CD4-positive, alpha-beta T cell (primary cell): ENCODE measurements at regions not wholly inside any gene's neighbourhood (a gene's known extent, or its start where the extent isn't known, plus 50 kb on each side); places are given as distances from the start of the nearest gene placed in this dataset.
"Not testable (repeated sequence)": the region's sequence is repeated elsewhere in the genome, so short reads cannot be mapped to it uniquely, and the experiment has no call there.

Experiments used
- ATAC-seq: fragments of 200-7000 bp; cut with Tn5 transposase; one replicate; pipeline ENCODE4 v1.10.0; 2022; ENCODE audit warnings: mild to moderate bottlenecking; ENCODE audit not compliant: poor library complexity
- CTCF ChIA-PET: fragments of 350-600 bp; sonication (Branson Sonifier 250); formaldehyde crosslinking; loops from one replicate; lab custom pipeline; 2021; ENCODE audit warnings: antibody characterized with exemption, inconsistent platforms; lab: Charles Lee
- POLR2A ChIA-PET: fragments of 350-600 bp; sonication (Branson Sonifier 250); formaldehyde crosslinking; loops from one replicate; lab custom pipeline; 2021; ENCODE audit warnings: antibody characterized with exemption, inconsistent platforms; lab: Charles Lee
- DNase-seq, 14 experiments: peaks; one replicate each; pipeline ENCODE4 v3.0.0-alpha.2; 2013 to 2020; ENCODE audit warnings: mixed read lengths in 2 of 14
- H3K27ac ChIP-seq, 2 donors: one replicate each; pipeline versions ENCODE4 v1.5.1 to v1.7.0; 2013; ENCODE audit warnings: low read length in 2 of 2, low read depth in 1 of 2, mild to moderate bottlenecking in 1 of 2
- H3K27me3 ChIP-seq, 2 experiments: 1 replicate in 1 of 2; 2 replicates in 1 of 2; pipeline versions ENCODE4 v1.6.1 to v1.7.0; 2013; ENCODE audit warnings: low read length in 2 of 2, control low read depth in 1 of 2, mild to moderate bottlenecking in 1 of 2, moderate library complexity in 1 of 2; ENCODE audit not compliant: insufficient read depth in 2 of 2, control insufficient read depth in 1 of 2
- H3K36me3 ChIP-seq: one replicate; pipeline ENCODE4 v1.6.1; 2013; ENCODE audit warnings: low read length, control low read depth; ENCODE audit not compliant: insufficient read depth
- H3K4me1 ChIP-seq: one replicate; pipeline ENCODE4 v1.6.1; 2013; ENCODE audit warnings: low read length, control low read depth; ENCODE audit not compliant: insufficient read depth
- H3K4me3 ChIP-seq: one replicate; pipeline ENCODE4 v1.5.1; 2013; ENCODE audit warnings: mild to moderate bottlenecking, low read length, moderate library complexity
- H3K9me3 ChIP-seq, 2 experiments: 1 replicate in 1 of 2; 2 replicates in 1 of 2; pipeline versions ENCODE4 v1.6.1 to v1.7.0; 2013; ENCODE audit warnings: low read length in 2 of 2, mild to moderate bottlenecking in 2 of 2, control low read depth in 1 of 2, moderate library complexity in 1 of 2; ENCODE audit not compliant: control insufficient read depth in 1 of 2, insufficient read depth in 1 of 2
- H3K27ac Mint-ChIP-seq: one replicate; pipeline ENCODE4 v1.8.0; 2020; ENCODE audit warnings: mixed read lengths
- H3K27me3 Mint-ChIP-seq: one replicate; pipeline ENCODE4 v1.8.0; 2021; ENCODE audit warnings: mixed read lengths
- H3K36me3 Mint-ChIP-seq: one replicate; pipeline ENCODE4 v1.8.0; 2021; ENCODE audit warnings: low read depth, mixed read lengths
- H3K4me1 Mint-ChIP-seq: one replicate; pipeline ENCODE4 v1.8.0; 2021; ENCODE audit warnings: low read depth, mixed read lengths
- H3K4me3 Mint-ChIP-seq: one replicate; pipeline ENCODE4 v1.8.0; 2020; ENCODE audit warnings: mild to moderate bottlenecking, mixed read lengths
- H3K9me3 Mint-ChIP-seq: one replicate; pipeline ENCODE4 v1.8.0; 2020; ENCODE audit warnings: mixed read lengths
- intact Hi-C, 2 experiments: fragments of 100-400 bp; cut with DNase I in 1 of 2; cut with micrococcal nuclease in 1 of 2; formaldehyde crosslinking; loops; one replicate each; pipeline versions ENCODE4 v1.15.1 to v1.9.0; 2023 to 2025; cut with DNase I, micrococcal nuclease
- TF ChIP-seq, protein P1 (sequence below): fragments of 200-600 bp; IDR thresholded peaks from one replicate; pipeline ENCODE4 v1.8.0; 2022; ENCODE audit warnings: antibody characterized with exemption, mild to moderate bottlenecking

DNA sequence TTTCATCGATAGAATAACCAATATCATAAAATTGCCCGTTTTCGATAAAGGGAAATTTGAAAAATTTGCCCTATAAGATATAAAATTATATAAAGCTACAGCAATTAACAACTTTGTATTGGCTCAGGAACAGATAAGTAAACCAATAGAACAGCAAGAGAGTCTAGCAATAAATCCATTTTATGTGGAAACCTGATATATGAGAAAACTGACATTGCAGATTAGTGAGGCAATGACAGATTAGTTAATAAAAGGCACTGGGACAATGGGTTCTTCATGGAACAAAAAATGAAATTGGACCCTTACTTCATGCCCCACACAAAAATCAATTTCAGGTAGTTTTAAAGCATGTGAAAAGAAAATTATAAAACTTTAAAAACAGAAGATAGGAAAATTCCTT is 169.9 kb upstream of the ST6GALNAC5 start:
- H3K27me3 Mint-ChIP-seq = no peaks in the 10 kb centered on the region
- Histone ChIP-seq H3K9me3 (peaks cover 0 to 6% of the 10 kb centered on the region in 2 experiments), H3K4me1 (no peaks in the 10 kb centered on the region), H3K36me3 (no peaks in the 10 kb centered on the region), H3K27me3 (no peaks in the 10 kb centered on the region), H3K4me3 (no peak overlapping the region), H3K27ac (no peak overlapping the region)
- DNase-seq (no peak), ATAC-seq (no peak)
- POLR2A ChIA-PET = no interaction called here
- CTCF ChIA-PET = interaction anchor here (1.3 kb wide), 1 partner anchor 11 kb away, joined by 4 read pairs; no protein-coding TSS in a partner anchor
- H3K36me3 Mint-ChIP-seq = no peaks in the 10 kb centered on the region
- TF ChIP-seq, protein P1, sequence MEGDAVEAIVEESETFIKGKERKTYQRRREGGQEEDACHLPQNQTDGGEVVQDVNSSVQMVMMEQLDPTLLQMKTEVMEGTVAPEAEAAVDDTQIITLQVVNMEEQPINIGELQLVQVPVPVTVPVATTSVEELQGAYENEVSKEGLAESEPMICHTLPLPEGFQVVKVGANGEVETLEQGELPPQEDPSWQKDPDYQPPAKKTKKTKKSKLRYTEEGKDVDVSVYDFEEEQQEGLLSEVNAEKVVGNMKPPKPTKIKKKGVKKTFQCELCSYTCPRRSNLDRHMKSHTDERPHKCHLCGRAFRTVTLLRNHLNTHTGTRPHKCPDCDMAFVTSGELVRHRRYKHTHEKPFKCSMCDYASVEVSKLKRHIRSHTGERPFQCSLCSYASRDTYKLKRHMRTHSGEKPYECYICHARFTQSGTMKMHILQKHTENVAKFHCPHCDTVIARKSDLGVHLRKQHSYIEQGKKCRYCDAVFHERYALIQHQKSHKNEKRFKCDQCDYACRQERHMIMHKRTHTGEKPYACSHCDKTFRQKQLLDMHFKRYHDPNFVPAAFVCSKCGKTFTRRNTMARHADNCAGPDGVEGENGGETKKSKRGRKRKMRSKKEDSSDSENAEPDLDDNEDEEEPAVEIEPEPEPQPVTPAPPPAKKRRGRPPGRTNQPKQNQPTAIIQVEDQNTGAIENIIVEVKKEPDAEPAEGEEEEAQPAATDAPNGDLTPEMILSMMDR = no peak
- H3K4me3 Mint-ChIP-seq = no peak overlapping the region
- intact Hi-C loops = no loop called here
- H3K27ac Mint-ChIP-seq = no peak overlapping the region
- peaks cover 4% of the 10 kb centered on the region for H3K9me3 Mint-ChIP-seq
- H3K4me1 Mint-ChIP-seq = no peaks in the 10 kb centered on the region

DNA sequence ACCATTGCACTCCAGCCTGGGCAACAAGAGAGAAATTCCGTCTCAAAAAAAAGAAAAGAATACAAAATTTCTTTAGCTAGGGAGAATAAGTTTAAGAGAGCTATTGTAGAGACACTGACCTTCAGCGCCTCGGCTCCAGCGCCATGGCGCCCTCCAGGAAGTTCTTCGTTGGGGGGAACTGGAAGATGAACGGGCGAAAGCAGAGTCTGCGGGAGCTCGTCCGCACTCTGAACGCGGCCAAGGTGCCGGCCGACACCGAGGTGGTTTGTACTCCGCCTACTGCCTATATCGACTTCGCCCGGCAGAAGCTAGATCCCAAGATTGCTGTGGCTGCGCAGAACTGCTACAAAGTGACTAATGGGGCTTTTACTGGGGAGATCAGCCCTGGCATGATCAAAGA is 167.6 kb upstream of the ST6GALNAC5 start:
- H3K4me1 Mint-ChIP-seq, H3K9me3 ChIP-seq, H3K4me1 ChIP-seq, H3K4me3 Mint-ChIP-seq, intact Hi-C loops, H3K27me3 ChIP-seq, CTCF ChIA-PET, H3K27ac Mint-ChIP-seq, H3K27ac ChIP-seq, H3K36me3 Mint-ChIP-seq, H3K36me3 ChIP-seq, DNase-seq, POLR2A ChIA-PET, H3K27me3 Mint-ChIP-seq, H3K4me3 ChIP-seq, ATAC-seq, H3K9me3 Mint-ChIP-seq: not testable (repeated sequence)

GRCh38 chr1:76700200-76700599 is 167.1 kb upstream of the ST6GALNAC5 start:
- H3K9me3 ChIP-seq, H3K4me3 ChIP-seq, H3K36me3 Mint-ChIP-seq, H3K27me3 Mint-ChIP-seq, ATAC-seq, H3K9me3 Mint-ChIP-seq, CTCF ChIA-PET, H3K27ac Mint-ChIP-seq, POLR2A ChIA-PET, H3K27ac ChIP-seq, H3K4me1 Mint-ChIP-seq, DNase-seq, H3K4me3 Mint-ChIP-seq, intact Hi-C loops, H3K36me3 ChIP-seq, H3K4me1 ChIP-seq, H3K27me3 ChIP-seq: not testable (repeated sequence)

- ChIA-PET POLR2A (no interaction called here), CTCF (no interaction called here)
- H3K4me3 ChIP-seq = no peak overlapping the region
- no peaks in the 10 kb centered on the region for H3K27me3 ChIP-seq
- intact Hi-C loops = no loop called here
- ATAC-seq (no peak), DNase-seq (no peak)
- H3K9me3 ChIP-seq = no peaks in the 10 kb centered on the region
- no peaks in the 10 kb centered on the region for H3K4me1 ChIP-seq
- TF ChIP-seq, protein P1 = no peak
- Mint-ChIP-seq H3K4me1 (no peaks in the 10 kb centered on the region), H3K27ac (no peak overlapping the region), H3K9me3 (no peaks in the 10 kb centered on the region), H3K27me3 (peaks cover 8% of the 10 kb centered on the region), H3K36me3 (no peaks in the 10 kb centered on the region), H3K4me3 (no peak overlapping the region)
- no peak overlapping the region for H3K27ac ChIP-seq
- H3K36me3 ChIP-seq = no peaks in the 10 kb centered on the region
Observed at GRCh38 chr1:76705560-76705959, 161.7 kb upstream of the ST6GALNAC5 start.
